Right lobe of liver (tissue), 6 donors: ENCODE measurements at regions not wholly inside any gene's neighbourhood (a gene's known extent, or its start where the extent isn't known, plus 50 kb on each side); places are given as distances from the start of the nearest gene placed in this dataset.

Source experiments
- ATAC-seq, 4 donors: fragments of 200-7000 bp; cut with Tn5 transposase; one replicate each; pipeline ENCODE4 v1.9.1; 2020; ENCODE audit warnings: mild to moderate bottlenecking in 4 of 4, moderate library complexity in 4 of 4
- DNase-seq, 3 donors: peaks; one replicate each; pipeline ENCODE4 v3.0.0-alpha.2; 2020
- H3K27ac ChIP-seq, 3 donors: fragments of 200-600 bp; one replicate each; pipeline ENCODE4 v1.8.0; 2022
- H3K27me3 ChIP-seq, 2 donors: fragments of 200-600 bp; one replicate each; pipeline ENCODE4 v1.8.0; 2022
- H3K36me3 ChIP-seq, 4 donors: fragments of 200-600 bp; sonication (generic) in 1 of 4; one replicate each; pipeline versions ENCODE4 v1.5.1 to v1.8.0; 2017 to 2022; ENCODE audit warnings: control low read depth in 1 of 4
- H3K4me1 ChIP-seq, 4 donors: fragments of 200-600 bp; sonication (generic) in 1 of 4; one replicate each; pipeline versions ENCODE4 v1.5.1 to v1.8.0; 2017 to 2022; ENCODE audit warnings: control low read depth in 1 of 4
- H3K4me3 ChIP-seq, 3 donors: fragments of 200-600 bp; one replicate each; pipeline ENCODE4 v1.8.0; 2022
- H3K9me3 ChIP-seq, 4 donors: fragments of 200-600 bp; sonication (generic) in 1 of 4; one replicate each; pipeline versions ENCODE4 v1.5.1 to v1.8.0; 2017 to 2022; ENCODE audit warnings: control low read depth in 1 of 4
- CTCF ChIP-seq, 4 donors: fragments of 200-600 bp in 3 of 4; fragments of 450-650 bp in 1 of 4; IDR thresholded peaks; one replicate each; pipeline versions ENCODE4 v1.5.1 to v1.8.0; 2016 to 2022; ENCODE audit warnings: antibody characterized with exemption in 4 of 4, mild to moderate bottlenecking in 2 of 4
- POLR2A ChIP-seq: fragments of 450-650 bp; IDR thresholded peaks from one replicate; pipeline ENCODE4 v1.6.1; 2017; ENCODE audit warnings: antibody characterized with exemption, mild to moderate bottlenecking
- WGBS: methylation state at CpG from one replicate; pipeline ENCODE4 v1.1.6; 2018; ENCODE audit warnings: low coverage, low lambda C conversion rate; ENCODE audit not compliant: insufficient coverage; ENCODE audit errors: missing lambda C conversion rate; 5-methylcytosine and 5-hydroxymethylcytosine counted together
- intact Hi-C, 2 donors: fragments of 100-400 bp; cut with DNase I; formaldehyde crosslinking; loops; one replicate each; pipeline versions ENCODE4 v1.11.2 to v1.14.1; 2022
- donor health status: DM: no; HTN: yes; CAD: no.
- donor health status: DM: no; HTN: no; CAD: no.
- donor health status: DM: no; HTN: no; CAD: no.
- donor health status: DM: no; HTN: yes; CAD: no.
- donor health status: DM: no; HTN: yes; CAD: no.

- intact Hi-C loops, result no loop called here
- Histone ChIP-seq H3K27ac (no peak overlapping the region), H3K4me3 (no peak overlapping the region), H3K9me3 (no peaks in the 10 kb centered on the region), H3K4me1 (no peaks in the 10 kb centered on the region), H3K36me3 (no peaks in the 10 kb centered on the region), H3K27me3 (no peaks in the 10 kb centered on the region)
- ATAC-seq, result no peak
- WGBS, result 30% methylated on average over 2 of the region's 2 CpGs
- TF ChIP-seq CTCF (IDR thresholded peaks at IDR 0.05) (no peak), POLR2A (no peak)
- no peak for DNase-seq
Measured at GRCh38 chr12:13924286-13924685, 57.1 kb downstream of the GRIN2B start.

GRCh38 chr12:13918897-13919296 lies 62.5 kb downstream of the GRIN2B start:
- H3K4me1 ChIP-seq, result no peaks in the 10 kb centered on the region
- intact Hi-C loops, result no loop called here
- 15% methylated on average over 2 of the region's 2 CpGs for WGBS
- no peak for DNase-seq
- H3K36me3 ChIP-seq, result no peaks in the 10 kb centered on the region
- no peaks in the 10 kb centered on the region for H3K27me3 ChIP-seq
- H3K9me3 ChIP-seq, result no peaks in the 10 kb centered on the region
- no peak for ATAC-seq
- no peak for TF ChIP-seq POLR2A
- TF ChIP-seq CTCF (IDR thresholded peaks at IDR 0.05), result no peak
- no peak overlapping the region for H3K27ac ChIP-seq
- H3K4me3 ChIP-seq, result no peak overlapping the region

GRCh38 chr12:13915096-13915495 lies 66.3 kb downstream of the GRIN2B start:
- Histone ChIP-seq H3K4me3 (no peak overlapping the region), H3K4me1 (no peaks in the 10 kb centered on the region), H3K27me3 (no peaks in the 10 kb centered on the region), H3K9me3 (no peaks in the 10 kb centered on the region), H3K27ac (no peak overlapping the region), H3K36me3 (no peaks in the 10 kb centered on the region)
- DNase-seq, result no peak
- WGBS, result 56% methylated on average over 5 of the region's 5 CpGs
- no peak for TF ChIP-seq CTCF (IDR thresholded peaks at IDR 0.05)
- no peak for TF ChIP-seq POLR2A
- no peak for ATAC-seq
- intact Hi-C loops, result no loop called here

- no peak for ATAC-seq
- no peak overlapping the region for H3K27ac ChIP-seq
- intact Hi-C loops, result no loop called here
- H3K9me3 ChIP-seq, result no peaks in the 10 kb centered on the region
- no peaks in the 10 kb centered on the region for H3K27me3 ChIP-seq
- H3K4me3 ChIP-seq, result no peak overlapping the region
- DNase-seq, result no peak
- no peaks in the 10 kb centered on the region for H3K4me1 ChIP-seq
- no peak for TF ChIP-seq POLR2A
- peak in 1 of 4 donors; percentile 6 for TF ChIP-seq CTCF (IDR thresholded peaks at IDR 0.05)
- 29% methylated on average over 1 of the region's 2 CpGs for WGBS
- H3K36me3 ChIP-seq, result no peaks in the 10 kb centered on the region
Measured at GRCh38 chr12:13913371-13913770, 68.0 kb downstream of the GRIN2B start.
